ENCODE measurements at regions not wholly inside any gene's neighbourhood (a gene's known extent, or its start where the extent isn't known, plus 50 kb on each side); places are given as distances from the start of the nearest gene placed in this dataset.

DNA sequence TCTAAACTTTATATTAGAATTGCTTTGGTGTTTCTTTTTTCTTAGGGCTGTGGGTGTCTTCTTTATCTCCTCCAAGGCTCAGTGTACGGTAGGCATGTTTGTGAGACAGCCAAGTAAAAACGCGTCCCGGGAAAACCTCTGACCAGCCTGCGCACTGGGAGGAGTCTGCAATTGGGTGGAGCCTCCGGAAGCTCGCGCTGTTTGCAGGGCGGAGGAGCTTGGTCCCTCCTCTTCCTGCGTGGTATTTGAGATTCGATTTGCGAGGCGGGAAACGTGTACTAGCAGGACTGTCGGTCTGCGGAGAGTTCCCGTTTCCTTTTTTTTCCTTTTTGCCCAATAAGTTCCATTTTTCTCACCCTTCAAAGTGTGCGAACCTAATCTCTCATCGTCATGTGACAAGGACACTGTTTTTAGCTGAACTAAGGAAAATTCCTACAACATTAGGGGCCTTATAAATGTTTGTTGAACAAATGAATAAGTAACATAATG lies 182.1 kb upstream of the OTX2 start:
- TF ChIP-seq, protein P1, sequence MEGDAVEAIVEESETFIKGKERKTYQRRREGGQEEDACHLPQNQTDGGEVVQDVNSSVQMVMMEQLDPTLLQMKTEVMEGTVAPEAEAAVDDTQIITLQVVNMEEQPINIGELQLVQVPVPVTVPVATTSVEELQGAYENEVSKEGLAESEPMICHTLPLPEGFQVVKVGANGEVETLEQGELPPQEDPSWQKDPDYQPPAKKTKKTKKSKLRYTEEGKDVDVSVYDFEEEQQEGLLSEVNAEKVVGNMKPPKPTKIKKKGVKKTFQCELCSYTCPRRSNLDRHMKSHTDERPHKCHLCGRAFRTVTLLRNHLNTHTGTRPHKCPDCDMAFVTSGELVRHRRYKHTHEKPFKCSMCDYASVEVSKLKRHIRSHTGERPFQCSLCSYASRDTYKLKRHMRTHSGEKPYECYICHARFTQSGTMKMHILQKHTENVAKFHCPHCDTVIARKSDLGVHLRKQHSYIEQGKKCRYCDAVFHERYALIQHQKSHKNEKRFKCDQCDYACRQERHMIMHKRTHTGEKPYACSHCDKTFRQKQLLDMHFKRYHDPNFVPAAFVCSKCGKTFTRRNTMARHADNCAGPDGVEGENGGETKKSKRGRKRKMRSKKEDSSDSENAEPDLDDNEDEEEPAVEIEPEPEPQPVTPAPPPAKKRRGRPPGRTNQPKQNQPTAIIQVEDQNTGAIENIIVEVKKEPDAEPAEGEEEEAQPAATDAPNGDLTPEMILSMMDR (IDR thresholded peaks at IDR 0.05 in 8 of 11, conservative IDR thresholded peaks at IDR 0.05 in 3 of 11): no peak
- no peak for TF ChIP-seq POLR2A (IDR thresholded peaks at IDR 0.05)
- TF ChIP-seq POLR2AphosphoS5 (IDR thresholded peaks at IDR 0.05): no peak

All from spleen (tissue), 7 donors.